Trophoblast cell (in vitro differentiated cells and primary cell): ENCODE measurements at regions not wholly inside any gene's neighbourhood (a gene's known extent, or its start where the extent isn't known, plus 50 kb on each side); places are given as distances from the start of the nearest gene placed in this dataset.

Experiments
- DNase-seq, 2 donors: peaks; one replicate each; pipeline ENCODE4 v3.0.0-alpha.2; 2016
- H2AFZ ChIP-seq: 2 replicates; pipeline ENCODE4 v1.6.1; 2013; ENCODE audit warnings: low read length, moderate library complexity, mild to moderate bottlenecking; ENCODE audit not compliant: insufficient read depth, poor library complexity
- H2AK5ac ChIP-seq: 2 replicates; pipeline ENCODE4 v1.6.1; 2013; ENCODE audit warnings: mild to moderate bottlenecking, low read length
- H2BK120ac ChIP-seq: 2 replicates; pipeline ENCODE4 v1.6.1; 2013; ENCODE audit warnings: low read length, mild to moderate bottlenecking, moderate library complexity; ENCODE audit not compliant: insufficient read depth, poor library complexity
- H2BK12ac ChIP-seq: 2 replicates; pipeline ENCODE4 v1.6.1; 2013; ENCODE audit warnings: mild to moderate bottlenecking, low read length, moderate library complexity
- H2BK5ac ChIP-seq: 2 replicates; pipeline ENCODE4 v1.6.1; 2013; ENCODE audit warnings: low read length, low read depth, moderate library complexity, mild to moderate bottlenecking; ENCODE audit not compliant: poor library complexity
- H3K14ac ChIP-seq: 2 replicates; pipeline ENCODE4 v1.6.1; 2013; ENCODE audit warnings: mild to moderate bottlenecking, low read length
- H3K18ac ChIP-seq: 2 replicates; pipeline ENCODE4 v1.6.1; 2013; ENCODE audit warnings: mild to moderate bottlenecking, low read length
- H3K23ac ChIP-seq: 2 replicates; pipeline ENCODE4 v1.6.1; 2013; ENCODE audit warnings: low read length
- H3K27ac ChIP-seq: 2 replicates; pipeline ENCODE4 v1.5.1; 2013; ENCODE audit warnings: low read depth, mild to moderate bottlenecking, inconsistent platforms, low read length, moderate library complexity
- H3K27me3 ChIP-seq: 2 replicates; pipeline ENCODE4 v1.6.1; 2013; ENCODE audit warnings: inconsistent platforms, mild to moderate bottlenecking, low read length, moderate library complexity; ENCODE audit not compliant: insufficient read depth
- H3K36me3 ChIP-seq, 2 experiments: 1 replicate in 1 of 2; 2 replicates in 1 of 2; pipeline ENCODE4 v1.6.1; 2013; ENCODE audit warnings: low read length in 2 of 2, mild to moderate bottlenecking in 2 of 2, moderate library complexity in 1 of 2; ENCODE audit not compliant: insufficient read depth in 2 of 2, control insufficient read depth in 1 of 2
- H3K4ac ChIP-seq: 2 replicates; pipeline ENCODE4 v1.6.1; 2013; ENCODE audit warnings: low read depth, mild to moderate bottlenecking, low read length, moderate library complexity
- H3K4me1 ChIP-seq, 2 experiments: 1 replicate in 1 of 2; 2 replicates in 1 of 2; pipeline ENCODE4 v1.6.1; 2013; ENCODE audit warnings: low read length in 2 of 2, mild to moderate bottlenecking in 2 of 2, moderate library complexity in 1 of 2; ENCODE audit not compliant: insufficient read depth in 2 of 2, control insufficient read depth in 1 of 2
- H3K4me2 ChIP-seq: 2 replicates; pipeline ENCODE4 v1.6.1; 2013; ENCODE audit warnings: inconsistent platforms, mild to moderate bottlenecking, low read length, moderate library complexity
- H3K4me3 ChIP-seq: 2 replicates; pipeline ENCODE4 v1.5.1; 2013; ENCODE audit warnings: mild to moderate bottlenecking, low read depth, low read length, inconsistent platforms
- H3K79me1 ChIP-seq: one replicate; pipeline ENCODE4 v1.6.1; 2013; ENCODE audit warnings: low read length
- H3K79me2 ChIP-seq: 2 replicates; pipeline ENCODE4 v1.6.1; 2013; ENCODE audit warnings: low read length, mild to moderate bottlenecking; ENCODE audit not compliant: control insufficient read depth, insufficient read depth, poor library complexity
- H3K9ac ChIP-seq: 2 replicates; pipeline ENCODE4 v1.6.1; 2013; ENCODE audit warnings: mild to moderate bottlenecking, low read length
- H3K9me3 ChIP-seq: 2 replicates; pipeline ENCODE4 v1.6.1; 2013; ENCODE audit warnings: low read depth, mild to moderate bottlenecking, control low read depth, inconsistent platforms, low read length; ENCODE audit not compliant: insufficient read depth
- H4K12ac ChIP-seq: 2 replicates; pipeline ENCODE4 v1.6.1; 2013; ENCODE audit warnings: low read depth, mild to moderate bottlenecking, low read length, moderate library complexity
- H4K8ac ChIP-seq: 2 replicates; pipeline ENCODE4 v1.6.1; 2013; ENCODE audit warnings: low read depth, mild to moderate bottlenecking, low read length, moderate library complexity
- H4K91ac ChIP-seq: one replicate; pipeline ENCODE4 v1.6.1; 2013; ENCODE audit warnings: low read depth, mild to moderate bottlenecking, low read length, moderate library complexity
- WGBS: extraction: QIAGEN DNeasy Blood & Tissue Kit; methylation state at CpG from one replicate; pipeline ENCODE4 v1.1.7; 2013; ENCODE audit warnings: missing lambda C conversion rate; ENCODE audit not compliant: insufficient read length, insufficient coverage; ENCODE audit errors: extremely low coverage; 5-methylcytosine and 5-hydroxymethylcytosine counted together

GRCh38 chr7:12769444-12769843 is 82.0 kb downstream of the ARL4A start:
- Histone ChIP-seq H2AK5ac (no peak overlapping the region), H2BK5ac (no peak overlapping the region), H4K91ac (no peak overlapping the region), H3K36me3 (no peaks in the 10 kb centered on the region), H3K4me3 (no peak overlapping the region), H3K4me1 (peaks cover 0 to 3% of the 10 kb centered on the region in 2 experiments), H3K4me2 (no peak overlapping the region), H3K9ac (no peak overlapping the region), H3K27me3 (no peaks in the 10 kb centered on the region), H3K4ac (no peak overlapping the region), H3K23ac (no peak overlapping the region), H3K18ac (no peak overlapping the region), H2BK120ac (no peak overlapping the region), H3K79me2 (no peaks in the 10 kb centered on the region), H3K9me3 (no peaks in the 10 kb centered on the region), H4K8ac (no peak overlapping the region), H4K12ac (no peak overlapping the region), H2AFZ (no peak overlapping the region), H2BK12ac (no peak overlapping the region), H3K27ac (no peak overlapping the region), H3K14ac (no peak overlapping the region), H3K79me1 (peaks cover 2% of the 10 kb centered on the region)
- WGBS, result no CpG with 5 or more reads among the region's 1 CpG
- DNase-seq, result peak; percentile 4 to 83

GRCh38 chr7:12770227-12770975 is 83.0 kb downstream of the ARL4A start:
- Histone ChIP-seq H2BK120ac (no peak overlapping the region), H4K12ac (no peak overlapping the region), H3K18ac (no peak overlapping the region), H3K4me3 (no peak overlapping the region), H2AFZ (no peak overlapping the region), H3K79me2 (no peaks in the 10 kb centered on the region), H3K36me3 (no peaks in the 10 kb centered on the region), H3K9me3 (no peaks in the 10 kb centered on the region), H3K27ac (no peak overlapping the region), H3K27me3 (no peaks in the 10 kb centered on the region), H2AK5ac (no peak overlapping the region), H2BK5ac (no peak overlapping the region), H3K4ac (no peak overlapping the region), H3K23ac (no peak overlapping the region), H3K9ac (no peak overlapping the region), H3K4me2 (no peak overlapping the region), H2BK12ac (peak overlapping the region; percentile 30), H3K79me1 (peaks cover 2% of the 10 kb centered on the region), H4K91ac (no peak overlapping the region), H3K14ac (no peak overlapping the region), H4K8ac (no peak overlapping the region), H3K4me1 (peaks cover 0 to 3% of the 10 kb centered on the region in 2 experiments)
- no CpG with 5 or more reads among the region's 3 CpGs for WGBS
- no peak for DNase-seq

- H3K9ac ChIP-seq, result no peak overlapping the region
These were observed 84.0 kb downstream of the ARL4A start for GRCh38 chr7:12771378-12771877.

GRCh38 chr7:12772768-12773167 is 85.3 kb downstream of the ARL4A start:
- Histone ChIP-seq H3K27ac (no peak overlapping the region), H3K4me1 (peaks cover 0 to 3% of the 10 kb centered on the region in 2 experiments), H3K36me3 (no peaks in the 10 kb centered on the region), H4K91ac (no peak overlapping the region), H3K14ac (no peak overlapping the region), H3K18ac (no peak overlapping the region), H4K12ac (no peak overlapping the region), H2AK5ac (no peak overlapping the region), H3K27me3 (no peaks in the 10 kb centered on the region), H2BK12ac (no peak overlapping the region), H3K79me1 (peaks cover 2% of the 10 kb centered on the region), H3K79me2 (no peaks in the 10 kb centered on the region), H3K4me2 (no peak overlapping the region), H2AFZ (no peak overlapping the region), H2BK5ac (no peak overlapping the region), H3K4me3 (no peak overlapping the region), H3K4ac (no peak overlapping the region), H3K9ac (no peak overlapping the region), H4K8ac (no peak overlapping the region), H2BK120ac (no peak overlapping the region), H3K23ac (no peak overlapping the region), H3K9me3 (no peaks in the 10 kb centered on the region)
- DNase-seq, result no peak
- no CpG with 5 or more reads among the region's 4 CpGs for WGBS

More at GRCh38 chr7:12771378-12771877, 84.0 kb downstream of the ARL4A start:
- Histone ChIP-seq H3K27me3 (no peaks in the 10 kb centered on the region), H3K4me1 (peaks cover 0 to 3% of the 10 kb centered on the region in 2 experiments), H3K79me2 (no peaks in the 10 kb centered on the region), H2BK5ac (no peak overlapping the region), H2BK12ac (no peak overlapping the region), H2AK5ac (no peak overlapping the region), H3K27ac (no peak overlapping the region), H4K91ac (no peak overlapping the region), H3K36me3 (no peaks in the 10 kb centered on the region), H2BK120ac (no peak overlapping the region), H3K4me3 (no peak overlapping the region), H3K79me1 (peaks cover 2% of the 10 kb centered on the region), H4K8ac (no peak overlapping the region), H3K4me2 (no peak overlapping the region), H3K14ac (no peak overlapping the region), H3K9me3 (no peaks in the 10 kb centered on the region), H4K12ac (no peak overlapping the region), H2AFZ (no peak overlapping the region), H3K4ac (no peak overlapping the region), H3K18ac (no peak overlapping the region), H3K23ac (no peak overlapping the region)
- no peak for DNase-seq
- no CpG with 5 or more reads among the region's 7 CpGs for WGBS
